Loucy (cell line): ENCODE measurements at regions not wholly inside any gene's neighbourhood (a gene's known extent, or its start where the extent isn't known, plus 50 kb on each side); places are given as distances from the start of the nearest gene placed in this dataset.

Experiments
- EZH2phosphoT487 ChIP-seq: fragments of 200-600 bp; IDR thresholded peaks from 2 replicates; pipeline ENCODE4 v1.6.1; 2018; ENCODE audit warnings: antibody characterized with exemption, mild to moderate bottlenecking, moderate library complexity, borderline replicate concordance
- TF ChIP-seq, protein P1 (sequence below): fragments of 200-600 bp; sonication (generic); conservative IDR thresholded peaks from 2 replicates; pipeline ENCODE4 v1.5.1; 2014; ENCODE audit warnings: mild to moderate bottlenecking, antibody characterized with exemption, low read length

DNA sequence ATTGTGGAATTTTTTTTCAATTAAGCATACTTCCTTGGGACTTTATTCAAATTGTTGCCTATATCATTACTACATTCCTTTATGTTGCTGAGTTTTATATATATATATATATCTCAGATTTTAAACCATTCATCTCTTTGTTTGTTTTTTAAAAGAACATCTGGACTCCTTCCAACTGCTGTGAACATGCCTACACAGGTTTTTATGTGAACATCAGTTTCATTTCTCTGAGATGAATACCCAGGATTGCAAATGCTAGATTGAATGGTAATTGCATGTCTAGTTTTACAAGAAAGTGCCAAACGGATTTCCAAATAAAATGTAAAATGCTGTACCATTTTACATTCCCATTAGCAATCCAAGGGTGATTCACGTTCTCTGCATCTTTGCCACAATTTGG, 1289.3 kb downstream of the HACE1 start:
- TF ChIP-seq, protein P1, sequence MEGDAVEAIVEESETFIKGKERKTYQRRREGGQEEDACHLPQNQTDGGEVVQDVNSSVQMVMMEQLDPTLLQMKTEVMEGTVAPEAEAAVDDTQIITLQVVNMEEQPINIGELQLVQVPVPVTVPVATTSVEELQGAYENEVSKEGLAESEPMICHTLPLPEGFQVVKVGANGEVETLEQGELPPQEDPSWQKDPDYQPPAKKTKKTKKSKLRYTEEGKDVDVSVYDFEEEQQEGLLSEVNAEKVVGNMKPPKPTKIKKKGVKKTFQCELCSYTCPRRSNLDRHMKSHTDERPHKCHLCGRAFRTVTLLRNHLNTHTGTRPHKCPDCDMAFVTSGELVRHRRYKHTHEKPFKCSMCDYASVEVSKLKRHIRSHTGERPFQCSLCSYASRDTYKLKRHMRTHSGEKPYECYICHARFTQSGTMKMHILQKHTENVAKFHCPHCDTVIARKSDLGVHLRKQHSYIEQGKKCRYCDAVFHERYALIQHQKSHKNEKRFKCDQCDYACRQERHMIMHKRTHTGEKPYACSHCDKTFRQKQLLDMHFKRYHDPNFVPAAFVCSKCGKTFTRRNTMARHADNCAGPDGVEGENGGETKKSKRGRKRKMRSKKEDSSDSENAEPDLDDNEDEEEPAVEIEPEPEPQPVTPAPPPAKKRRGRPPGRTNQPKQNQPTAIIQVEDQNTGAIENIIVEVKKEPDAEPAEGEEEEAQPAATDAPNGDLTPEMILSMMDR, result no peak
- TF ChIP-seq EZH2phosphoT487, result no peak
